OCI-LY3 (cell line): ENCODE measurements at regions not wholly inside any gene's neighbourhood (a gene's known extent, or its start where the extent isn't known, plus 50 kb on each side); places are given as distances from the start of the nearest gene placed in this dataset.

Source experiments
- CTCF ChIP-seq: fragments of 200-600, 300-600 bp; sonication (generic); IDR thresholded peaks from 2 replicates; pipeline ENCODE4 v1.5.1; 2014; ENCODE audit warnings: antibody characterized with exemption, low read length, low read depth
- EZH2phosphoT487 ChIP-seq: fragments of 200-600 bp; shearing (Covaris generic); IDR thresholded peaks from 2 replicates; pipeline ENCODE4 v1.6.1; 2018; ENCODE audit warnings: antibody characterized with exemption, mixed run types, low read depth

DNA sequence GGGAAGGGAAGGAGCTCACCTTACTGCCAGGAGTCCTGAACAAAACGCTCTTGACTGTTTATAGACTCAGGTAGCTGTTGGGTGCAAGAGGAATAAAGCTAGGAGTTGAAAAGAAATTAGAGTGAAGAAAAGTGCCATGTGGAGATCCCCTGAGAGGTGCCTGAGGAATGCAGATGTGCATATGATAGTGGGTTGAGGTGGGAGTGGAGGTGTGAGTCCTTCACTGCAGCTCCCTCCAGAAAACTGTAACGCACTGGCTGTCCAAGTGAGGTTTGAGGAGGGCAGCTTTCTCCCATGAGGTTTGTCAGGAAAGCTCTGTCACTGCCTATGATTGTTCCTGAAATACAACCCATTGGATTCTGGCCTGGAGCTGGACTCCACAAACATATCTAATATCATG is 904.8 kb upstream of the POT1 start:
- TF ChIP-seq EZH2phosphoT487 (no peak), CTCF (no peak)
